ENCODE measurements at regions not wholly inside any gene's neighbourhood (a gene's known extent, or its start where the extent isn't known, plus 50 kb on each side); places are given as distances from the start of the nearest gene placed in this dataset.

DNA sequence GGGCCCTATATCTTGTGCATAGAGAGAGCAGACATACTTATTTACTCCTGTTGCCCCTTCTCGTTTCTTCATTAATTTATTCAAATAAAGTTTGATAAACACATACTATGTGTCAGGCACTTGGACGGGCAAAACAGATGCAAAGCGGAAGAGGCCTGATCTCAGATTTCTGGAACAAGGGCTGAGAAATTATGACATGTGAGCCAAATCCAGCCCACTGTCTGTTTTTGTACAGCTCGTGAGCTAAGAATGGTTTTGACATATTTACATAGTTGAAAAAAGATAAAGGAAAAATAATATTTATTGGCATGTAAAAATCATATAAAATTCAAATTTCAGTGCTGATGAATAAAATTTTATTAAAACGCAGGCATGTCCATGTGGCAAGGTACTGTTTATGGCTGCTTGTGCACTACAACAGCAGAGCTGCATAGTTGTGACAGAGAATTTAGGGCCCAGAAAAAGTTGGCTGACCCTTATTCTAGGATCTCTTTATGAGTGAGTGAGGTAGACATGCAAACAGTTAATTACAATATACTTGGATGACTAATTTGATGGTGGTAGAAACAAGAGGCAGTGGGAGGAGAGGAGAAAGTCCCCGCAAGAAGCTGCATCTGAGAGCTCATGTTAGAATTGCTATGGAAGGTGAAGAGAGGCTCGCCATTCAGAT is 68.1 kb upstream of the ITPRID1 start:
- CTCF ChIA-PET: no interaction called here
- POLR2A ChIA-PET: no interaction called here
- no peaks in the 10 kb centered on the region for H3K4me1 ChIP-seq (ENCODE audit: control insufficient read depth, insufficient read depth, low read length)
- ATAC-seq (no peak), DNase-seq (ENCODE audit: low read depth, low spot score) (no peak)
- no peak overlapping the region for H3K4me3 ChIP-seq (ENCODE audit: low read depth in 2 of 2, low read length in 2 of 2)
- BruUV-seq (replicated peaks): no TSS peak
- no peaks in the 10 kb centered on the region for H3K27me3 ChIP-seq (ENCODE audit: control insufficient read depth, insufficient read depth, low read length)
- in situ Hi-C loops (cut with HindIII; ENCODE audit: low pct_unique_long_range_greater_than_20kb, low sequenced_read_pairs): no loop called here
- H3K9me3 ChIP-seq (ENCODE audit: control insufficient read depth, insufficient read depth, low read depth, low read length): no peaks in the 10 kb centered on the region
- H3K27ac ChIP-seq (ENCODE audit: low read length): no peak overlapping the region
- H3K36me3 ChIP-seq (ENCODE audit: control insufficient read depth, insufficient read depth, low read length): no peaks in the 10 kb centered on the region
- intact Hi-C loops (cut with micrococcal nuclease; ENCODE audit: unreplicated experiment): loop anchor here (10.0 kb wide), 1 partner anchor 251 kb away; no protein-coding TSS in a partner anchor
- TF ChIP-seq SIN3A (IDR thresholded peaks at IDR 0.05; ENCODE audit: borderline replicate concordance, insufficient read depth, low read depth, low read length) (no peak), TCF7L2 (IDR thresholded peaks at IDR 0.05; ENCODE audit: low read depth, low read length) (no peak), POLR2AphosphoS5 (IDR thresholded peaks at IDR 0.05; ENCODE audit: low read depth, low read length) (no peak)
- TF ChIP-seq, protein P1, sequence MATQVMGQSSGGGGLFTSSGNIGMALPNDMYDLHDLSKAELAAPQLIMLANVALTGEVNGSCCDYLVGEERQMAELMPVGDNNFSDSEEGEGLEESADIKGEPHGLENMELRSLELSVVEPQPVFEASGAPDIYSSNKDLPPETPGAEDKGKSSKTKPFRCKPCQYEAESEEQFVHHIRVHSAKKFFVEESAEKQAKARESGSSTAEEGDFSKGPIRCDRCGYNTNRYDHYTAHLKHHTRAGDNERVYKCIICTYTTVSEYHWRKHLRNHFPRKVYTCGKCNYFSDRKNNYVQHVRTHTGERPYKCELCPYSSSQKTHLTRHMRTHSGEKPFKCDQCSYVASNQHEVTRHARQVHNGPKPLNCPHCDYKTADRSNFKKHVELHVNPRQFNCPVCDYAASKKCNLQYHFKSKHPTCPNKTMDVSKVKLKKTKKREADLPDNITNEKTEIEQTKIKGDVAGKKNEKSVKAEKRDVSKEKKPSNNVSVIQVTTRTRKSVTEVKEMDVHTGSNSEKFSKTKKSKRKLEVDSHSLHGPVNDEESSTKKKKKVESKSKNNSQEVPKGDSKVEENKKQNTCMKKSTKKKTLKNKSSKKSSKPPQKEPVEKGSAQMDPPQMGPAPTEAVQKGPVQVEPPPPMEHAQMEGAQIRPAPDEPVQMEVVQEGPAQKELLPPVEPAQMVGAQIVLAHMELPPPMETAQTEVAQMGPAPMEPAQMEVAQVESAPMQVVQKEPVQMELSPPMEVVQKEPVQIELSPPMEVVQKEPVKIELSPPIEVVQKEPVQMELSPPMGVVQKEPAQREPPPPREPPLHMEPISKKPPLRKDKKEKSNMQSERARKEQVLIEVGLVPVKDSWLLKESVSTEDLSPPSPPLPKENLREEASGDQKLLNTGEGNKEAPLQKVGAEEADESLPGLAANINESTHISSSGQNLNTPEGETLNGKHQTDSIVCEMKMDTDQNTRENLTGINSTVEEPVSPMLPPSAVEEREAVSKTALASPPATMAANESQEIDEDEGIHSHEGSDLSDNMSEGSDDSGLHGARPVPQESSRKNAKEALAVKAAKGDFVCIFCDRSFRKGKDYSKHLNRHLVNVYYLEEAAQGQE (IDR thresholded peaks at IDR 0.05; ENCODE audit: insufficient read depth in 1 of 2, low read depth in 2 of 2, low read length in 1 of 2): no peak
- TF ChIP-seq, protein P2, sequence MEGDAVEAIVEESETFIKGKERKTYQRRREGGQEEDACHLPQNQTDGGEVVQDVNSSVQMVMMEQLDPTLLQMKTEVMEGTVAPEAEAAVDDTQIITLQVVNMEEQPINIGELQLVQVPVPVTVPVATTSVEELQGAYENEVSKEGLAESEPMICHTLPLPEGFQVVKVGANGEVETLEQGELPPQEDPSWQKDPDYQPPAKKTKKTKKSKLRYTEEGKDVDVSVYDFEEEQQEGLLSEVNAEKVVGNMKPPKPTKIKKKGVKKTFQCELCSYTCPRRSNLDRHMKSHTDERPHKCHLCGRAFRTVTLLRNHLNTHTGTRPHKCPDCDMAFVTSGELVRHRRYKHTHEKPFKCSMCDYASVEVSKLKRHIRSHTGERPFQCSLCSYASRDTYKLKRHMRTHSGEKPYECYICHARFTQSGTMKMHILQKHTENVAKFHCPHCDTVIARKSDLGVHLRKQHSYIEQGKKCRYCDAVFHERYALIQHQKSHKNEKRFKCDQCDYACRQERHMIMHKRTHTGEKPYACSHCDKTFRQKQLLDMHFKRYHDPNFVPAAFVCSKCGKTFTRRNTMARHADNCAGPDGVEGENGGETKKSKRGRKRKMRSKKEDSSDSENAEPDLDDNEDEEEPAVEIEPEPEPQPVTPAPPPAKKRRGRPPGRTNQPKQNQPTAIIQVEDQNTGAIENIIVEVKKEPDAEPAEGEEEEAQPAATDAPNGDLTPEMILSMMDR (IDR thresholded peaks at IDR 0.05): no peak

DNA sequence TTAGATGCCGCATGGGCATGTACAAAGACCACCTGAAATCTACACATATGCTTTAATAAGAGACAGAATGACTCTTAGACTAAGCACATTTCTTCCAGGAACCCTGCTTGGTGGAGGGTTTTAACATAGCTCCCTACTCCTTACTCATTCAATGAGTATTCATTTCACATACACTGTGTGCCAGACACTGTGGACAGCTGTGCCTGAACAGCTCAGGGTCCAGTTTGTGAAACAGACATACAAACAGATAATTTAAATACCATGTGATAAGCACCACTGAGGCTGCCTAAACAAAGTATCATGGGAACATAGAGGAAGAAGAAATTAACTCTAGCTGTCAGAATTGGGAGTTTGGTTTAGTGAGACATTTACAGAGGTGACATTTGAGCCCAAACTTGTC is 65.2 kb upstream of the ITPRID1 start:
- BruUV-seq (replicated peaks): no TSS peak
- H3K4me3 ChIP-seq (ENCODE audit: low read depth in 2 of 2, low read length in 2 of 2): no peak overlapping the region
- ATAC-seq: no peak
- intact Hi-C loops (cut with micrococcal nuclease; ENCODE audit: unreplicated experiment): loop anchor here (10.0 kb wide), 1 partner anchor 254 kb away; no protein-coding TSS in a partner anchor
- TF ChIP-seq SIN3A (IDR thresholded peaks at IDR 0.05; ENCODE audit: borderline replicate concordance, insufficient read depth, low read depth, low read length) (no peak), POLR2AphosphoS5 (IDR thresholded peaks at IDR 0.05; ENCODE audit: low read depth, low read length) (no peak), TCF7L2 (IDR thresholded peaks at IDR 0.05; ENCODE audit: low read depth, low read length) (no peak)
- TF ChIP-seq, protein P1 (IDR thresholded peaks at IDR 0.05; ENCODE audit: insufficient read depth in 1 of 2, low read depth in 2 of 2, low read length in 1 of 2): no peak
- TF ChIP-seq, protein P2 (IDR thresholded peaks at IDR 0.05): no peak
- no peaks in the 10 kb centered on the region for H3K36me3 ChIP-seq (ENCODE audit: control insufficient read depth, insufficient read depth, low read length)
- no peaks in the 10 kb centered on the region for H3K27me3 ChIP-seq (ENCODE audit: control insufficient read depth, insufficient read depth, low read length)
- CTCF ChIA-PET: no interaction called here
- DNase-seq (ENCODE audit: low read depth, low spot score): no peak
- no peaks in the 10 kb centered on the region for H3K9me3 ChIP-seq (ENCODE audit: control insufficient read depth, insufficient read depth, low read depth, low read length)
- POLR2A ChIA-PET: no interaction called here
- H3K4me1 ChIP-seq (ENCODE audit: control insufficient read depth, insufficient read depth, low read length): no peaks in the 10 kb centered on the region
- no peak overlapping the region for H3K27ac ChIP-seq (ENCODE audit: low read length)
- in situ Hi-C loops (cut with HindIII; ENCODE audit: low pct_unique_long_range_greater_than_20kb, low sequenced_read_pairs): no loop called here

All from Panc1 (cell line).